ENCODE measurements at regions not wholly inside any gene's neighbourhood (a gene's known extent, or its start where the extent isn't known, plus 50 kb on each side); places are given as distances from the start of the nearest gene placed in this dataset.

GRCh38 chr1:81458186-81458585, 342.5 kb upstream of the ADGRL2 start:
- TF ChIP-seq YY1 (IDR thresholded peaks at IDR 0.05; ENCODE audit: insufficient read depth, insufficient read length), result no peak
- no peak for TF ChIP-seq ZNF274 (IDR thresholded peaks at IDR 0.05; ENCODE audit: low read depth, low read length)
